ENCODE measurements at regions not wholly inside any gene's neighbourhood (a gene's known extent, or its start where the extent isn't known, plus 50 kb on each side); places are given as distances from the start of the nearest gene placed in this dataset.

DNA sequence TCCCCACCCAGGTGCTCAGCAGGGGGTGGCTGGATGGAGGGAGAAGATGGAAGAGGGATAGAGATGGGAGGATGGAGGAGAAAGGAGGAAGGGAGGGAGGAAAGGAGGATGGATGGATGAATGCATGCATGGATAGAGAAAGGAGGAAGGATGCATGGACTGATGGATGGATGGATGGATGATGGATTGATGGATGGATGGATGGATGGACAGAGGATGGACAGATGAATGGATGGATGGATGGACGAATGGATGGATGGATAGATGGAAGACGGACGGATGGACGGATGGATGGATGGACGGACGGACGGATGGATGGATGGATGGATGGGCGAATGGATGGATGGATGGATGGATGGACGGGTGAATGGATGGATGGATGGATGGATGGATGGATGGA is 64.1 kb downstream of the NCOR2 start:
- POLR2A ChIA-PET: no interaction called here
- ATAC-seq (no peak), DNase-seq (ENCODE audit: low read depth, low spot score) (no peak)
- Histone ChIP-seq H3K9me2 (ENCODE audit: insufficient read depth) (no peaks in the 10 kb centered on the region), H3K4me1 (ENCODE audit: control insufficient read depth in 1 of 2, insufficient read depth in 2 of 2, low read length in 2 of 2) (peaks cover 23 to 27% of the 10 kb centered on the region in 2 experiments), H3K9ac (ENCODE audit: low read length) (no peak overlapping the region), H3K36me3 (ENCODE audit: control insufficient read depth in 1 of 2, insufficient read depth in 2 of 2, low read length in 2 of 2) (no peaks in the 10 kb centered on the region), H4K20me1 (ENCODE audit: insufficient read depth) (no peaks in the 10 kb centered on the region), H3K27ac (ENCODE audit: low read depth, low read length) (no peak overlapping the region), H3K4me2 (ENCODE audit: low read length) (no peak overlapping the region), H3K9me3 (ENCODE audit: control insufficient read depth in 1 of 2, insufficient read depth in 1 of 2, low read depth in 1 of 2, low read length in 2 of 2) (no peaks in the 10 kb centered on the region), H2AFZ (ENCODE audit: low read depth, low read length, poor library complexity, severe bottlenecking) (no peak overlapping the region), H3K4me3 (replicated peaks in 1 of 2; ENCODE audit: low read depth in 1 of 2, low read length in 2 of 2) (no peak overlapping the region), H3K27me3 (ENCODE audit: insufficient read depth, low read length) (no peaks in the 10 kb centered on the region), H3K79me2 (ENCODE audit: insufficient read depth, low read length) (peaks cover 77% of the 10 kb centered on the region)
- TF ChIP-seq CTCF (IDR thresholded peaks at IDR 0.05 in 2 of 3, conservative IDR thresholded peaks at IDR 0.05 in 1 of 3; ENCODE audit: borderline replicate concordance in 1 of 3, insufficient read depth in 1 of 3, low read depth in 2 of 3, low read length in 2 of 3): no peak
- no peak for TF ChIP-seq EGR1 (IDR thresholded peaks at IDR 0.05; ENCODE audit: low read depth)
- no peak for TF ChIP-seq ZBTB33 (IDR thresholded peaks at IDR 0.05; ENCODE audit: extremely low read depth, insufficient replicate concordance, low read length)
- no peak for TF ChIP-seq ZNF274 (IDR thresholded peaks at IDR 0.05; ENCODE audit: low read depth, low read length)
- TF ChIP-seq CBX3 (IDR thresholded peaks at IDR 0.05; ENCODE audit: low read depth): no peak
- no peak for TF ChIP-seq EZH2 (IDR thresholded peaks at IDR 0.05)
- no peak for TF ChIP-seq FOSL1 (IDR thresholded peaks at IDR 0.05; ENCODE audit: low read depth)
- TF ChIP-seq SRF (IDR thresholded peaks at IDR 0.05; ENCODE audit: low read depth): no peak
- TF ChIP-seq SIN3A (IDR thresholded peaks at IDR 0.05; ENCODE audit: low read depth): no peak
- no peak for TF ChIP-seq TCF7L2 (IDR thresholded peaks at IDR 0.05; ENCODE audit: borderline replicate concordance, extremely low read depth, insufficient read depth, insufficient read length)
- TF ChIP-seq ZFX (IDR thresholded peaks at IDR 0.05): no peak
- no peak for TF ChIP-seq ELF1 (IDR thresholded peaks at IDR 0.05; ENCODE audit: borderline replicate concordance, low read depth)
- no peak for TF ChIP-seq POLR2AphosphoS5 (IDR thresholded peaks at IDR 0.05; ENCODE audit: low read depth, low read length)
- TF ChIP-seq POLR2A (IDR thresholded peaks at IDR 0.05; ENCODE audit: borderline replicate concordance, extremely low read depth, insufficient read depth, insufficient read length): no peak
- TF ChIP-seq MAX (IDR thresholded peaks at IDR 0.05): no peak
- TF ChIP-seq REST (IDR thresholded peaks at IDR 0.05; ENCODE audit: low read depth): no peak
- no peak for TF ChIP-seq RAD21 (IDR thresholded peaks at IDR 0.05; ENCODE audit: low read depth)
- no peak for TF ChIP-seq ATF3 (IDR thresholded peaks at IDR 0.05)
- BruUV-seq (replicated peaks): no TSS peak
- intact Hi-C loops (cut with micrococcal nuclease): no loop called here
- CTCF ChIA-PET: no interaction called here
- RAD21 ChIA-PET (ENCODE audit: low non-redundant PET in 1 of 2, low total read pairs in 2 of 2, uncharacterized antibody in 2 of 2, unreplicated experiment in 2 of 2): no interaction called here
